ENCODE measurements at regions not wholly inside any gene's neighbourhood (a gene's known extent, or its start where the extent isn't known, plus 50 kb on each side); places are given as distances from the start of the nearest gene placed in this dataset.

- DNase-seq, result no peak
Observed at GRCh38 chr6:142683714-142684141, 261.2 kb downstream of the HIVEP2 start.

- no peak for DNase-seq
Observed at GRCh38 chr6:142684371-142684770, 260.6 kb downstream of the HIVEP2 start.

GRCh38 chr6:142685852-142686506 is 259.0 kb downstream of the HIVEP2 start:
- no peak for DNase-seq

- DNase-seq, result no peak
Observed at GRCh38 chr6:142686507-142686887, 258.5 kb downstream of the HIVEP2 start.

GRCh38 chr6:142692942-142693341 is 252.0 kb downstream of the HIVEP2 start:
- peak; percentile 77 for DNase-seq

- DNase-seq, result no peak
Observed at GRCh38 chr6:142693441-142693840, 251.5 kb downstream of the HIVEP2 start.

- DNase-seq, result no peak
Observed at GRCh38 chr6:142694054-142694453, 250.9 kb downstream of the HIVEP2 start.

GRCh38 chr6:142695016-142695415 is 250.0 kb downstream of the HIVEP2 start:
- no peak for DNase-seq

GRCh38 chr6:142696123-142697000 is 248.6 kb downstream of the HIVEP2 start:
- no peak for DNase-seq

GRCh38 chr6:142697001-142697335 is 248.0 kb downstream of the HIVEP2 start:
- no peak for DNase-seq

GRCh38 chr6:142697922-142698321 is 247.1 kb downstream of the HIVEP2 start:
- no peak for DNase-seq

- DNase-seq, result no peak
Observed at GRCh38 chr6:142698751-142699150, 246.2 kb downstream of the HIVEP2 start.

GRCh38 chr6:142699391-142699790 is 245.6 kb downstream of the HIVEP2 start:
- DNase-seq, result no peak

- no peak for DNase-seq
Observed at GRCh38 chr6:142700032-142700431, 244.9 kb downstream of the HIVEP2 start.

GRCh38 chr6:142700671-142701312 is 244.2 kb downstream of the HIVEP2 start:
- no peak for DNase-seq

Measured in stimulated activated CD8-positive, alpha-beta memory T cell treated with anti-CD3 and anti-CD28 coated beads, Interleukin-4, amount 100 ng/mL, for 48 hours (primary cell).